ENCODE measurements at regions not wholly inside any gene's neighbourhood (a gene's known extent, or its start where the extent isn't known, plus 50 kb on each side); places are given as distances from the start of the nearest gene placed in this dataset.

DNA sequence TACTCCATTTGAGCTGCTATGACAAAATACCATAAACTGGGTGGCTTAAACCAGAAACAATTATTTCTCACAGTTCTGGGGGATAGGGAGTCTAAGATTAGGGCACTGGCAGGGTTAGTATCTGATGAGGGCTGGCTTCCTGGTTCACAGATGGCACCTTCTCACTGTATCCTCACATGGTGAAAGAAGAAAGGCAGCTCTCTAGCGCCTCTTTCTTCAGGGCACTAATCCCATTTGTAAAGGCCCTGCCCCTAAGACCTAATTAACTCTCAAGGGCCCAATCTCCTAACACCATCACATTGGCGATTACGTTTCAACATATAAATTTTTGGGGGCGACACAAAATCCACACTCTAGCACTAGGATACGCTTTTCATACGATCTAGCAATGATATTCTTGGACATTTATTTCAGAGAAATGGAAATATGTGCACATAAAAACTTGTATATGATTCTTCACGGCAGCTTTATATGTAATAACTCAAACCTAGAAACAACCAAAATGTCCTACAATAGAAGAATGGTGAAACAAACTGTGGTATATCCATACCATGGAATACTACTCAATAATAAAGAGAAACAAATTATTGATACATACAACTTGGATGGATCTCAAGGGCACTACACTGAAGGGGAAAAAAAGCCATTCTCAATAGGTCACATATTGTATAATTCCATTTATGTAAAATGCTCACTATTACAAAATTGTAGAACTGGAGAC is 111.0 kb downstream of the BCL2L11 start:
- TF ChIP-seq RAD21 (IDR thresholded peaks at IDR 0.05; ENCODE audit: low read depth) (no peak), POLR2A (IDR thresholded peaks at IDR 0.05; ENCODE audit: borderline replicate concordance, extremely low read depth, insufficient read depth, insufficient read length) (no peak), EZH2phosphoT487 (IDR thresholded peaks at IDR 0.05; ENCODE audit: borderline replicate concordance) (no peak)
- TF ChIP-seq, protein P1, sequence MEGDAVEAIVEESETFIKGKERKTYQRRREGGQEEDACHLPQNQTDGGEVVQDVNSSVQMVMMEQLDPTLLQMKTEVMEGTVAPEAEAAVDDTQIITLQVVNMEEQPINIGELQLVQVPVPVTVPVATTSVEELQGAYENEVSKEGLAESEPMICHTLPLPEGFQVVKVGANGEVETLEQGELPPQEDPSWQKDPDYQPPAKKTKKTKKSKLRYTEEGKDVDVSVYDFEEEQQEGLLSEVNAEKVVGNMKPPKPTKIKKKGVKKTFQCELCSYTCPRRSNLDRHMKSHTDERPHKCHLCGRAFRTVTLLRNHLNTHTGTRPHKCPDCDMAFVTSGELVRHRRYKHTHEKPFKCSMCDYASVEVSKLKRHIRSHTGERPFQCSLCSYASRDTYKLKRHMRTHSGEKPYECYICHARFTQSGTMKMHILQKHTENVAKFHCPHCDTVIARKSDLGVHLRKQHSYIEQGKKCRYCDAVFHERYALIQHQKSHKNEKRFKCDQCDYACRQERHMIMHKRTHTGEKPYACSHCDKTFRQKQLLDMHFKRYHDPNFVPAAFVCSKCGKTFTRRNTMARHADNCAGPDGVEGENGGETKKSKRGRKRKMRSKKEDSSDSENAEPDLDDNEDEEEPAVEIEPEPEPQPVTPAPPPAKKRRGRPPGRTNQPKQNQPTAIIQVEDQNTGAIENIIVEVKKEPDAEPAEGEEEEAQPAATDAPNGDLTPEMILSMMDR (IDR thresholded peaks at IDR 0.05 in 2 of 3, conservative IDR thresholded peaks at IDR 0.05 in 1 of 3; ENCODE audit: borderline replicate concordance in 1 of 3, insufficient read depth in 1 of 3, low read depth in 2 of 3, low read length in 2 of 3), result no peak
- TF ChIP-seq, protein P2, sequence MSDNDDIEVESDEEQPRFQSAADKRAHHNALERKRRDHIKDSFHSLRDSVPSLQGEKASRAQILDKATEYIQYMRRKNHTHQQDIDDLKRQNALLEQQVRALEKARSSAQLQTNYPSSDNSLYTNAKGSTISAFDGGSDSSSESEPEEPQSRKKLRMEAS (IDR thresholded peaks at IDR 0.05), result no peak

All from HCT116 (cell line).